AG04449 (cell line): ENCODE measurements at regions not wholly inside any gene's neighbourhood (a gene's known extent, or its start where the extent isn't known, plus 50 kb on each side); places are given as distances from the start of the nearest gene placed in this dataset.

Experiments used
- CTCF ChIA-PET: fragments of 350-600 bp; formaldehyde crosslinking; extraction: SDS; loops from one replicate; lab custom pipeline; 2021; ENCODE audit warnings: antibody characterized with exemption; lab: Yijun Ruan, JAX
- POLR2A ChIA-PET: fragments of 400-600, 350-600 bp; formaldehyde crosslinking; extraction: SDS; loops from one replicate; lab custom pipeline; 2020; ENCODE audit warnings: antibody characterized with exemption, inconsistent platforms; lab: Yijun Ruan, JAX
- DNase-seq: peaks from one replicate; pipeline ENCODE4 v3.0.0-alpha.2; 2010; ENCODE audit warnings: low read depth, low spot score
- H3K4me3 ChIP-seq: 2 replicates; pipeline ENCODE4 v1.5.1; 2011; ENCODE audit warnings: low read depth, mild to moderate bottlenecking, control low read depth, low read length
- CTCF ChIP-seq: IDR thresholded peaks from one replicate; pipeline ENCODE4 v1.5.1; 2011; ENCODE audit warnings: mild to moderate bottlenecking, moderate library complexity, low read length, control low read depth, inconsistent platforms; ENCODE audit not compliant: insufficient read depth; ENCODE audit errors: missing control alignments

GRCh38 chr3:163045945-163046344 lies 1549.3 kb downstream of the OTOL1 start:
- H3K4me3 ChIP-seq, result no peak overlapping the region
- POLR2A ChIA-PET, result no interaction called here
- CTCF ChIA-PET, result no interaction called here
- TF ChIP-seq CTCF, result no peak
- no peak for DNase-seq

GRCh38 chr3:163048881-163049280 lies 1552.3 kb downstream of the OTOL1 start:
- H3K4me3 ChIP-seq, result no peak overlapping the region
- DNase-seq, result no peak
- ChIA-PET POLR2A (no interaction called here), CTCF (no interaction called here)
- no peak for TF ChIP-seq CTCF

- CTCF ChIA-PET, result no interaction called here
- POLR2A ChIA-PET, result no interaction called here
- DNase-seq, result no peak
Observed at GRCh38 chr3:163056874-163057497, 1560.4 kb downstream of the OTOL1 start.

GRCh38 chr3:163058031-163058854 lies 1561.6 kb downstream of the OTOL1 start:
- no peak overlapping the region for H3K4me3 ChIP-seq
- DNase-seq, result no peak
- CTCF ChIA-PET, result no interaction called here
- no peak for TF ChIP-seq CTCF
- POLR2A ChIA-PET, result no interaction called here

More at GRCh38 chr3:163056874-163057497, 1560.4 kb downstream of the OTOL1 start:
- no peak for TF ChIP-seq CTCF
- no peak overlapping the region for H3K4me3 ChIP-seq

GRCh38 chr3:163071713-163072112 lies 1575.1 kb downstream of the OTOL1 start:
- H3K4me3 ChIP-seq, result no peak overlapping the region
- POLR2A ChIA-PET, result no interaction called here
- no peak for TF ChIP-seq CTCF
- no peak for DNase-seq
- CTCF ChIA-PET, result no interaction called here
